Skin of body (tissue), 1 donor: ENCODE measurements at regions not wholly inside any gene's neighbourhood (a gene's known extent, or its start where the extent isn't known, plus 50 kb on each side); places are given as distances from the start of the nearest gene placed in this dataset.
"Not testable (repeated sequence)": the region's sequence is repeated elsewhere in the genome, so short reads cannot be mapped to it uniquely, and the experiment has no call there.

ENCODE experiments used
- DNase-seq: peaks from one replicate; lab custom pipeline; 2025; lab: John Stamatoyannopoulos, UW

DNA sequence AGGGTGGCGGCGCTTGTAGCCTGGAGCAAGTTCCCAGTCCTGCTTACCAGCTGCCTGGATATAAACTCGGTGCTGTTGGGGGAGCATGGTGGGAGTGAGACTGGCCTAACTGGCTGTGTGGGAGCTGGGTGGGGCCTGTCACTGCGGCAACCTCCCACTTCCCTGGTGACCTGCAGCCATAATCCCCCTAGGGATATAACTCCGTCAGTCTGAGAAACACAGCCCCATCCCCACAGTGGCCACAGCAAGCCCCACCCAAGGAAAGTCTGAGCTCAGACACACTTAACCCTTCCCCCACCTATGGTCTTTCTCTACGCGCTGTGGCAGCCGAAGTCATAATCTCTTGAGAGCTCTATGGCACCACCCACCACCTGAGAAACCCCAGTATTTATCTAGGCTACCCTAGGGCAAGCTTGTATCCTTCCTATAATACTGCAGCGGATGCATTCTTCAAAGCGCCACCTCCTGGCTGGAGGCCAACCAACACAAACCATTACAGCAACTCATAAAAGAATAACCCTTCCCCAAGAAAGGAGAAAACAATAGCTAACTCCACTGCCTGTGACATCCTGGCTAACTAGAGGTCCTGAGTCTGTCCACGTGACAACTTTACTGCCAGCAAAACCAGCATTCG, 57.4 kb downstream of the ZNF648 start:
- no peak for DNase-seq

DNA sequence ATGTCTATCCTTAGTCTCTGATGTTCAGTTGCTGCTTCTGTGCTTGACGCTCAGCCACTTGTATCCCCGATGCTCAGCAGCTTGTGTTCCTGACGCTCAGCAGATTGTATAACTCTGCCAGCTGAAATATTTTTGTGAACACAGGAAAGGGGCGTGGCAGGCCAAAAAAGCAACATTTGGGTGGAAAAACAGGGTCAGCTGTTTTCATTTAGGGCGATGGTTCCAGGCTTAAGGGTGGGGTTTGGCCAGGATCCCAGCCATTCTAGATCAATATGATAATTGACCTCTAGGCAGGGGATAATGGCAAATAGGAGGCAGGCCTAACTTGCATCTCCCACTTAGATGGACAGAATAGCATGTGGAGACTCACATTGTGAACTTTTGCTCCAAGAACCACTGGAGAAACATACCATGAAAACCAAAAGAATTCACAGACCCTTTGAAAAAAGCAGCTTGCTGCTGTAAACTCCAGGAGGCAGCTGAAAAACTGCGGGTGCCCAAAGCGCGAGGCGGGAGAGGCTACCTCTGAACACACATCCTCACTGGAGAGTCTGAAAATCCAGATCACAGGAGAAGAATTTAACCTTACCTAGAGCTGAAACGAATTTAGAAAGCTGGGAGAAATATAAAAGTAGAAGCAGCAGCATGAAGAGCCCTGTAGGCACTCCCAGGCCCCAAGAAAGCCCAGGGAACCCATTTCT, 58.3 kb downstream of the ZNF648 start:
- peak; percentile 18 for DNase-seq

DNA sequence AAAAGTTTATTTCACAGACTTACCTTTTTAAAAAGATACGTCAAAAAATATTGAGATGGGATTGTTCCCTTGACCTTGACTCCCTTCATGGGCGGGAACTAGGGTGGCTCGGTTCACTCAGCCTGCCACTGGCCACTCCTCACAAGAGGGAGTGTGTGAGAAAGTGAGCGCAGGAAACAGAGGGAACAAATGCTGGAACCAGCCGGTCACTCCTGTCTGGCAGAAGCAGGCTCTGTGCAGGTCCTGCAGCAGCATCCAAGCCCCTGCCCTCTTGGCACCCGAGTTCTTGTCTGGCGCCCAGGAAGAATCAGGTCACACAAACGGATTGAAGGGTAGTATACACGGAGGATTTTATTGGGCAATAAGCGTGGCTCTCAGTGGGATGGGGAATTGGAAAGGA, 58.9 kb downstream of the ZNF648 start:
- DNase-seq: no peak

DNA sequence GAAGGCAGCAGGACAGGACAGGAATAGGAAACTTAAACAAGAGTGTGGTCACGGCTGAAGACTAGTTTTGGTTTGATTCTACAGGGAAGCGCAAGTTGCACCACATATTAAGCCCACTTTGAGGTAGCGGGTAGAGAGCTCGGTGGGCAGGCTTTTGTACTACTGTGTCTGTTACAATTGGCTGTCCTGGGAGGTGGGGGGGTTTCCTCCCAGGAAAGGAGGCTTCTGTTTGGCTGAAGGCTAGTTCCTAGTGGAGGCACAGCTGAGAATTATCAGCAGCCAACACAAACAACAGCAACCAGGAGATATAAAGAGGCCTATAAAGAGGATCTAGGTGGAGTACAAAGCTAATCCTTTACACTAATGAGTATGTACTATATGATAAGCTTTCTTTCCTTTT, 62.7 kb downstream of the ZNF648 start:
- DNase-seq: no peak

DNA sequence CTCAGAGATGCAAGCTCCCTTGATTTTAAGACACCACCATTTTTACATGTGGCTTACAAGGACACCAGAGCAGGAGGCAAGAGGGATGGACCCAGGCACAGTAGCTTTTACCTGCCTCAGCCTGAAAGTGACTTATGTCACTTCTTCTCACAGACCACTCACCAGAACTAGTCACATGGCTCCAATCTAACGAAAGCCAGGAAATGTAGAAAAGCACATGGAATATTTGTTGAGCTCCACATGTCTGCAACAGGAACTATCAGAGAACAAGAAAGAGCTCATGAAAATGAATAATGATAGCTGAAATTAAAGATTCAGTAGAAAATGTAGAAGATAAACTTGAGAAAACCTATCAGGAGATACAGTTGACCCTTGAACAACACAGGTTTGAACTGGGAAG, 69.4 kb downstream of the ZNF648 start:
- DNase-seq: no peak

DNA sequence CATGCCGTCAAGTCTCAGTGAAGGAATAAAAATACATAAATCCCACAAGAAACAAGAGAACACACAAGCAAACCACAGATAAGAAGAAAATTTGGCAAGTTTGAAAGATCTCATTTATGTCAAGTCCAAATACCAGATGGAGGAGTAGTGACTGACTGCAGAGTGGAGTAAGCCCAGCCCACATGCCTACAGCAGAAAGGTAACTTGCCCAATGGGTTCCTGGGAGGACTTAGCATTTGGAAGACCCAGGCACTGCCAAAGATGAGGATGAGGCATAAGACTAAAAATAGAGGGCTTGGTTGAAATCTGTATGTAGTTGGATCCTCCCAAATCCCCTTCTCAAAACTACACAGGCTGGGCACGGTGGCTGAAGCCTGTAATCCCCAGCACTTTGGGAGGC, 70.8 kb downstream of the ZNF648 start:
- DNase-seq: no peak

DNA sequence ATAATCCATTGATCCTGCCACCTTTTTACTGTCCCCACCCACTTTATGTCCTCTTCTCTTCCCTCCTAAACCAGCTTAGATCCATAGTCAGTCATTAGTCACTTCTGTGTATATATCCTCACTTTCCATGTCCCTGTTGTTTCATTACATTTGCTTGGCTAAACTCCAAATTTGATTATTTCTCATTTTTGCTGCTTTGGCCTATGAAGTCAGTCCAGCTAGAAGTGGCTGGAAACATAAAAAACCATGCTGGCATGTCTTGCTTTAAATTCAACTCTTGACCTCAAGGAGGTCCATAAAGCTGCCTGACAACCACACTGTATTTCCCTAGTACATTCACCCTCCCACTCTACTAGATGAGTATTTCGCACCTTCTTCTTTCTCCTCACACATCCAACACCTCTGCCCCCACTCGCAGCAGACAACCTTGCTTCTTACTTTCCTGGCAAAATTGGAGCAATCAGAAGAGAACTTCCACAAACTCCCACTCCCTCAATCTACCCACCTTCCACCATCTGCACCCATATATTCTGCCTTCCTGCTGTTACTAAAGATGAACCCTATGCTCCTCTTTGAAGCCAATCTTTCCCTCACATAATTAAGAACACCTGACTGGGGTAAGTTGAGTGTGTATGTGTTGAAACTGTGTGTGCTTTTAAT, 72.1 kb downstream of the ZNF648 start:
- DNase-seq: no peak

DNA sequence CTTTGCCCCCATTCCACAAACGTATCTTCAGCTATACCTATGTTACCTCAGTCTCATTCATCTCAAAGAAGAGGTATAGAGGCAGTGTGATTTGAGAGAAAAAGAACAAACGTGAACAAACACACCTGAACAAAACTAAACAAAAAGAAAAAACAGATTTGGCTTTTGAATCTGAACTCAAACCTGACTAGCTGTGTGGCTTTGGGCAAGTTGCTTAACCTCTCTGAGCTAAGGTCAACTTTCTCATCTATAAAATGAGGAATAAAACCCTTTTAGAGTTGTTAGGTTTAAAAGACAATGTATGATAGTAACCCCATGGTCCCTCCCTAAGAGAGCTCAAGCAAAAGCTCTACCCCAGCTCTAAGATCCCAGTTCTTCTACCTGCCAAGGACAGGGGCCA, 73.5 kb downstream of the ZNF648 start:
- no peak for DNase-seq

DNA sequence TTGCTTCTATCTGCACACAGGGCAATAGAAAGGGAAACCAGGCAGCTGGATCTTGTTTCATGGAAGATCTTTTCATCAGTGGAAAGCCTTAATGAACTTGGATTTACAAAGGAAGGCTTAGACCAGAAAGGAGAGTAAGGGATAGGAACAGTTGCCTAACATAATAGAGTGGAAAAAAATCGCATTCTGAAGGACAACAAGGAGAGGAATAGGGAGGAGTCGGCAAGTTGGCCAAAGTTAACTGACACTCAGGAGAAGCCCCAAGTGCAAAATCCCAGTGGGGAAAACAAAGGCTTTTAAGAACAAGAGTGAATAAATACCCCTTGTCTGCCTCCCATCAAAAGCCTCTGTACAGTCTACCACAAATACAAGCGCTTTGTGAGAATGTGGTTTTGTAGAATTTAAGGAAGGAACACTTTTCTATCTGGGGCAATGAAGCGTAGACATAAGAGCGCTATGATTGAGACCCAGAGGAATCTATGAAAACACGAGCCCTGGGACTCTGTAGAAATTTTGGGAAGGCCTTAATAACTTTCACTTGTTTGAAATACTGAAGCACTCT, 74.1 kb downstream of the ZNF648 start:
- DNase-seq: no peak

DNA sequence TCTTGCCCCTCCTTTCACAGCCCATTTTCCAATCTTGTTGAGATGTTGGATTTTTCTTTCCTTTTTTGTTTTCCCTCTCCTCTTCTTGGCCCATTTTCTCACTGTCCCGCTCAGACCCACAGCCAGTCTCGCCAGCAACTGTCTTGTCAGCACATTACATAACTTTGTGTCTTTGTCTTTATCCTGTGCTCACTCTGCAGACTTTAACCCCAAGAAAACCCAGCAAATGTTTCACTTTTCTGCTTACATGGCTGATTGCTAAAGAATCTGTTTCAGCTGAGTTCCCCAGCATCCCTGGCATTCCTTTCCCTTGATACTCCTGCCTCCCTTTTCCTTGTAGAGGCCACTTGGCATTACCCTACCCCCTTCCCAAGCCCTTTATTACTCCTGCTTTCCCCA, 74.6 kb downstream of the ZNF648 start:
- no peak for DNase-seq

DNA sequence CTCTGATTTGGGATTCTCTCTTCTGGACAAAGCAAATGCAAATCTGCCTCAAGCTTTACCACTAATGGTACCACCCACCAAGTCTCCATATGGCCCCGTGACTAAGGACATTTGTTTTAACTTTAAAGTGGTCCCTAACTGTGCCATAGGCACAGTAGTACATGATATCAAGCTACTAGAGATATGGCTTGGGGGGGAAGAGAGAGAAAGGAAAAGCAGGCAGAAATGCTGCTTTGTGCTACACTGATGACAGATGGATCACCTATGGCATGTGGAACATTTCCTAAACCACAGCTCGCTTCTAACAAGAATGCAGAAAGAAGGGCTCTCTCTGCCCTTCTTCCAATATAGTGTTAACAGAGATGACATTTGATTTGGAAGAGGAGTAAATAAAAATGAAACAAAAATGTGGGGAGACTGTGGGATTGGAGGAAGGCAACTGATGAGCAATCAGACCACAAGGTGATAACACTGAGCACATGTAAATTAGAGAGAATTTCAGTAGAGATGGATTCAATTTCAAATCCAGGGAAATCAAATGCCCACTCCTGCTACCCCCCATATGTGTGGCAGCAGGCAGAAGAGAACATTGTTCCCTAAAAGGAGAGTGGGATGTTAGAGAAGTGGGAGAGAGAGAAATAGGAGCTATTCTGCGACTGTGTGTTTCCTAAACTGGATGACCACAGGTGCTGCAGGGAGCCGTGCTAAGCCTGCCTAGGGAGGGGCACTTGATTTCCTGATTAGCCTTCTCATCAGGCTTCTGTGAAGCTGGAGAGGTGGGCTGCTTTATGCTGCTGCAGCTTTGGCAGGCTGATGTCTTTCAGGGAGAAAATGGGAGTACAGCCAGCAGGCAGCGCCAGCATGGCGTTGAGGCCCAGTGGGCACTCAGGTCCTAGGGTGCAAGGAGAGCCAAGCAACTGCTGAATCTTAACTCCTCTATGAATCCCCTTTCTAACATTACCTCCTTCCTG, 75.3 kb downstream of the ZNF648 start:
- no peak for DNase-seq

DNA sequence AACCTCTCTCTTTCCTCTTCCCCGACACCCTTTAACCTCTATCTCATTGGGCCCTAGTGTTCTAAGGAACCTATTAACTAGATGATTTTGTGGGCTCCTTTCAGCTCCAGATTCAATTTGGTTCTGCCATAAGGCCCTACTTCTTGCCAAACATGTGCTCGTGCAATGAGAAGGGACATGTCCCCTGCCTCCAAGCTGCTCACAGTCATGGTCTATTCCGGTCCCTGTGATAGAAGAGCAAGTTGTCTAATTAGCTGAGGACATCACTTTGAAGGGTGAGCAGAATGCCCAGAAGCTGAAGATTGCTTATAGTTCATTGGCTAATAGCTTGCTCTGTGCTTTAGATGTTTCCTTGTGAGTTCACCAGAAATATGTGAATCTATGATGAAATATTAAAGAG, 76.2 kb downstream of the ZNF648 start:
- no peak for DNase-seq

DNA sequence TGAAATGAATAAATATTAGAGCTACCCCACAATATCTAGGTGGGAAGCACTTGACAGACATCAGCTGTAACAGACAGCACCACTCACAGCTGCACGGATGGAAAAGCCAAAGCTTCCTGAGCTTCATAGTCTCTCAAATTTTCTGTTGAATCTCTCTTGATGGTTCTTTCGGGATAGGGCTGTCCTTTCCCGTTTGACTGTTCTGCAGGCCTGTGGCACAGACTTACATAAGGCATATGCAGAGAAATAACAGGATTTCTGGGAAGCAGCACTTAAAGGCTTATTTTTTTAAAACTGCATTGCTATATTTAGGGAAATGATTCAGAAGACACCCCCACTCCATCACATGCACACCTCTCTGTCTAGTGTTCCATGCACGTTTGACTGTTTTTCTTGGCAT, 77.5 kb downstream of the ZNF648 start:
- DNase-seq: no peak

DNA sequence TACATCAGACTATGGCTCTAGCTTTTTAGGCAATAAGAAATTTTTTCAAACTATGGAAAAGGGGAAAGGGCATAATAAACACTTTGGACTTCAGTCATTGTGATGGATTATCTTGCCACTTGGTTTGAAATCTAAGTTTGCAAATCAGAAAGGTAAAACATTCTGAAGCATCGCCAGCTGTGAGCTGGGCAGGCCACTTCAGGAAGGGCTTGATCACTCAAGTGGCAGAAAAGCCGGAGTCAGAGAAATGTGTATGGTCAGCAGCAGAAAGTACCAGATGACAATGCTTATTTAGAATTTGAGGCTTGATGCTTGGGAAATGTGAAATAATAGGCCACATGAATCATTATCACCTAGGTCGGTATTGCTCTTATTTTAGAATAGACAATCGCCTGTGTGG, 79.7 kb downstream of the ZNF648 start:
- no peak for DNase-seq

DNA sequence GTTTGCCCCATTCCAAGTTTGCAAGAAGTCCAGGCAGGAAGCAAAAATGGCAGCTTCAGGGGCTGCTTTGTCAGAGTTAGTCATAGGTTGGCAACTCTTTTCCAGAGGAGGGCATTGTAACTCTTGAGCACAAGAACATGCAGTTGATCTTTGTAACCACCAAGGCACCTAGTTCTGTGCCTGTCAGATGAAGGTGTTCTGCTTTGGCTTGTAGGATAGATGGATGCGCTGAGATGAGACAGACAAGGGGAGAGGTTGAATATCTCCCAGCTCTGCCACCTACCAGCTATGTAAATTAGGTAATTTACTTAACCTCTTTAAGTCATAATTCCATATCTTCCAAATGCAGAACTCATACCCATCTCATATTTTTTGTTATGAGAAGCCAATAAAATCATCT, 89.3 kb downstream of the ZNF648 start:
- no peak for DNase-seq

DNA sequence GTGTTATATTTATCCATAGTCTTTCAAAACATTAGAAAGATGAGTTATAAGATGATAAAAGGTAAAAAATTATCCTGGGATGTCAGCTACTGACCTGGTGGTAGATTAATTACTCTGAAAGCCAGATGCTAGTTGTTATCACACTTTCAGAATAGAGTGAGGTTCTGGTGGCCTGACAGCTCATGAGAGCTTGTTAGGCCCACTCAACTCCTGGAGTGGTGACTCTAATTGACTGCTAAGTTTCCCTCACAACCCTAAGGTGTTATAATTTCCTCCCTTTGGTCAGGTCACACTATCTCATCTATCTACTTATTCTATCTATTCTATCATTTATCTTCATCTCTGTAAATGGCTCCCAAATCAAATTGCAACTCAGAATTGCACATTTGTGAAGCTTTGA, 90.1 kb downstream of the ZNF648 start:
- no peak for DNase-seq

DNA sequence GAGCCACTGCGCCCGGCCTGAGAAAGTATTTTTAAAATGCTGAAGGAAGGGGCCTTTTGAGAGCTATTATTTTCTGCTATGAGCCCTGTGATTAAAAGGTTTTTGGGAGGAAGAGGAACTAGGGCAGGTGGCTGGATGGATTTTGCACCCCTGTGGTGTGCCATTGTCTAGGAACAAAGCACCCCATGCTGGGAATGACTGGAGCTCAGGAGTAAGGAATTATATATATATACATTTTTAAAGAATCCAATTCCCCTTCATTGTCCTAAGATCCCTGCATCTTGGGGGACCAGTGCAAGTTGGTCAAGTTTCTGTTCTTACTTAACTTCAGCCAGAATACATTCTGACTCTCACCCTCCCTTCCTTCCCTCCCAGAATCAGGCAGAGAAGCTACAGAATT, 91.6 kb downstream of the ZNF648 start:
- no peak for DNase-seq

DNA sequence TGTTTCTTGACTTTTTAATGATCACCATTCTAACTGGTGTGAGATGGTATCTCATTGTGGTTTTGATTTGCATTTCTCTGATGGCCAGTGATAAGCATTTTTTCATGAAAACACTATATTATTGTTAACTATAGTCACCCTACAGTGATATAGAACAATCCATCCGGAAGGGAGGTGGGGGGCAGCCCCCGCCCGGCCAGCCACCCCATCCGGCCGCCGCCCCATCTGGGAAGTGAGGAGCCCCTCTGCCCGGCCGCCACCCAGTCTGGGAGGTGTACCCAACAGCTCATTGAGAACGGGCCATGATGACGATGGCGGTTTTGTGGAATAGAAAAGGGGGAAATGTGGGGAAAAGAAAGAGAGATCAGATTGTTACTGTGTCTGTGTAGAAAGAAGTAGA, 106.8 kb downstream of the ZNF648 start:
- not testable (repeated sequence) for DNase-seq

DNA sequence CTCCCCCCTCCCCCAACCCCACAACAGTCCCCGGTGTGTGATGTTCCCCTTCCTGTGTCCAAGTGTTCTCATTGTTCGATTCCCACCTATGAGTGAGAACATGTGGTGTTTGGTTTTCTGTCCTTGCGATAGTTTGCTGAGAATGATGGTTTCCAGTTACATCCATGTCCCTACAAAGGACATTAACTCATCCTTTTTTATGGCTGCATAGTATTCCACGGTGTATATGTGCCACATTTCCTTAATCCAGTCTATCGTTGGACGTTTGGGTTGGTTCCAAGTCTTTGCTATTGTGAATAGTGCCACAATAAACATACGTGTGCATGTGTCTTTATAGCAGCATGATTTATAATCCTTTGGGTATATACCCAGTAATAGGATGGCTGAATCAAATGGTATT, 107.3 kb downstream of the ZNF648 start:
- DNase-seq: not testable (repeated sequence)

DNA sequence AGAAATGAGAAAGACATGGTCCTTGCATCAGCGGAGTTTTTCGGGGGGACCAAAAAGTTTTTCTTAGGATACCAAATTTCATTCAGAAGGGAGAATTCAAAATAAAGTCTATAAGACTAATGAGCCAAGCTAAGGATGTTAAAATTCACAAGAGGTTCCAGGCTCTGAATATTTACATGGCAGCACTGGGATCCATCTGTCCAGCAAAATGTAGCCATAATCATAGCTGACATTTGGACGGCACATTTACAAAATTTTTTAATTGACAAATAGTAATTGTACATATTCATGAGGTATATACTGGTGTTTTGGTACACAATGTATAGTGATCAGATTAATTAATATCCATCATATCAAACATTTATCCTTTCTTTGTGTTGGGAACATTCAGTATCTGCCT, 107.9 kb downstream of the ZNF648 start:
- no peak for DNase-seq

DNA sequence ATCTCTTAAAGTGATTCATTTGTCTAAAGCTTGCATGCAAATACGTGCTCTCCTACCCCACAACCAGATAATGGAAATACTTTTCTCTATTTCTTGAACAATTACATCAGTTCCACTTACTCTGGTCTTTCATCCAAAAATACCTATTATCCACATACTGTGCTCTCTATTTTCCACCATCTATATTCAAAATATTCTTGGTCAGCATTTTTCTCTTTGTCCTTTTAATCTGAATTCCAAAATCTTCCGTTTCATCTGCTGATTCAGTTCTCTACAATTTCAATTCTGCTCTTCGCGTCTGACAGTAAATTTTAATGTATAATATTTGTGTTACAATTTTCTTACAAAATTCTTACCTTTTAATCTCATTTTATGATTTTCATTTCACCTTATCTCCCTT, 110.3 kb downstream of the ZNF648 start:
- no peak for DNase-seq

DNA sequence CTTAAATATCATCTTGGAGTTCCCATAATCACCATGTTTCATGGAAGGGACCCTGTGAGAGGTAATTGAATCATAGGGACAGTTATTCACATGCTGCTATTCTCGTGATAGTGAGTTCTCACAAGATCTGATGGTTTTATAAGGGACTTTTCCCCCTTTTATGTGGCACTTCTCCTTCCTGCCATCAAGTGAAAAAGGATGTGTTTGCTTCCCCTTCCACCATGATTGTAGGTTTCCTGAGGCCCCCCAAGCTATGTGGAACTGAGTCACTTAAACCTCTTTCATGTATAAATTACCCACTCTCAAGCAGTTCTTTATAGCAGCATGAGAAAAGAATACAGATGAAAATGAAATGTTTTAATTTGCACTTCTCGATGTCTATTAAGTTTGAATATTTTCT, 112.0 kb downstream of the ZNF648 start:
- DNase-seq: no peak
